VCaP (cell line): ENCODE measurements at regions not wholly inside any gene's neighbourhood (a gene's known extent, or its start where the extent isn't known, plus 50 kb on each side); places are given as distances from the start of the nearest gene placed in this dataset.
A peak's percentile ranks its signal among the peaks of the same experiment; 100 is the strongest.

Experiments used
- H3K27ac ChIP-seq: fragments of 450-650 bp; 2 replicates; pipeline ENCODE4 v1.5.1; 2017
- CTCF ChIP-seq: fragments of 450-650 bp; conservative IDR thresholded peaks from 2 replicates; pipeline ENCODE4 v1.5.1; 2017; ENCODE audit warnings: mild to moderate bottlenecking, moderate library complexity

DNA sequence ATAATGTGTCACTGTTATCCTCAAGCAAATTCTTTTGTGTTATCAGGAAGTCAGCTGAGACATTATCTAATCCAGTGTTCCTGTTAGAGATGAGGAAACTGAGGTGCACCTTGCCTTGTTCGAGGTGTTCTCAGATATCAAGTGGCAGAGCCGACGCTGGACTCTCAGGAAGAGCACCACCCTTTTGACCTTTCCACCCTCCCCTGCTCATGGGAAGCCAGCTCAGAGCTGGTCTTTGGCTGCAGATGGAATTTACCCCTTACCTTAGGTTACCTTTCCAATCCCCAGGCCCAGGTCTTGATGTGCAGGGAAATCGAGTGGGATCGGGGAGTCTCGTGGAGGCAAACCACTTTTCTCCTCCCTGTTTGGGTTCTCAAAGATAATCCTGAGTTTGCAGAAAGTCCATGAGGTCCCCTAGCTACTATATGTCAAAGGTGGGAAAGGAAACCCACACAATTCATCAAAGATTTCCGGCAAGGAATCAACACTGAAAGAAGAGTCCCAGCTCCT, 62.9 kb upstream of the PIM1 start:
- TF ChIP-seq CTCF: no peak
- peak overlapping the region; percentile 99 for H3K27ac ChIP-seq

- no peak for TF ChIP-seq CTCF
- H3K27ac ChIP-seq: peak overlapping the region; percentile 90
Measured at GRCh38 chr6:37109714-37110499, 60.0 kb upstream of the PIM1 start.

GRCh38 chr6:37110500-37111461, 59.2 kb upstream of the PIM1 start:
- TF ChIP-seq CTCF: no peak
- peak overlapping the region; percentile 90 for H3K27ac ChIP-seq

GRCh38 chr6:37113976-37114375, 56.0 kb upstream of the PIM1 start:
- no peak overlapping the region for H3K27ac ChIP-seq
- TF ChIP-seq CTCF: no peak

DNA sequence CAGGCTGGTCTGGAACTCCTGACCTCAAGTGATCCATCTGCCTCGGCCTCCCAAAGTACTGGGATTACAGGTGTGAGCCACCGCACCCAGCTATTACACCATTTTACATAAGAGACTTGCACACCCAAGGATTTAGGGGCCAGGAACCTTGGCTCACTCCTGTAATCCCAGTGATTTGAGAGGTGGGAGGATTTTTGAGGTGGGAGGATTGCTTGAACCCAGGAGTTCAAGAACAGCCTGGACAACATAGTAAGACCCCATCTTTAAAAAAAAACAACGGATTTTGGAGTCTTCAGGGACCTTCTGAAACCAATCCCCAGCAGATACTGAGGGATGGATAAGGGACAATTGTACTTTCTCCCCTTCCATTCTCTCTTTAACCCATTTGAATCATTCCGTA, 55.3 kb upstream of the PIM1 start:
- TF ChIP-seq CTCF: no peak

DNA sequence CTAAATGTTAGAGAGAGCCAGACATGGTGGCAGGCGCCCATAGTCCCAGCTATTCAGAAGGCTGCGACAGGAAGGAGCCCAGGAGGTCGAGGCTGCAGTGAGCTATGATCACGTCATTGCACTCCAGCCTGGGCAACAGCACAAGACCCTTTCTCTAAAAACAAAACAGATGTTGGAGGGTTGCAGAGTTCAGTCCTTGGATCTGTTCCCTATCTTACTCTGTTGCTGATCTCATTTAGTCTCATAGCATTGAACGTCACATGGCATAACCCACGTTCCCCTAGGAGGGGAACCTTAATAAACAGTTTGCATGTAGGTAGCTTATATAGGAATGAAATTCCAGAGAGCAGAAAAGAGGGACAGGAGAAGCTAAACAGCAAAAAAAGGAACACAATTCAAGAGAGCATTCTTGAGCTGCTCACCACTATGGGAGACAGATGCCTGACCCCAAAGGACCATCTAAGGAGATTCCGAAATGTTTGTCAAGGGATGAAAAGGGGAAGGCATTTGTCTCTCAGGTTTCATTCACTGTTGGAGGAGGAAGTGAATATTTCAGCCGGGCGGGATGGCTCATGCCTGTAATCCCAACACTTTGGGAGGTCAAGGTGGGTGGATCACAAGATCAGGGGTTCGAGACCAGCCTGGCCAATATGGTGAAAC, 54.6 kb upstream of the PIM1 start:
- H3K27ac ChIP-seq: no peak overlapping the region
- TF ChIP-seq CTCF: no peak

More for the DNA sequence above, 55.3 kb upstream of the PIM1 start:
- no peak overlapping the region for H3K27ac ChIP-seq

- no peak for TF ChIP-seq CTCF
- no peak overlapping the region for H3K27ac ChIP-seq
Measured at GRCh38 chr6:37116326-37116725, 53.6 kb upstream of the PIM1 start.
